ELF-1 (cell line): ENCODE measurements at regions not wholly inside any gene's neighbourhood (a gene's known extent, or its start where the extent isn't known, plus 50 kb on each side); places are given as distances from the start of the nearest gene placed in this dataset.

Experiments used
- DNase-seq: peaks from one replicate; pipeline ENCODE4 v3.0.0-alpha.2; 2016; ENCODE audit warnings: low read depth, low spot score

DNA sequence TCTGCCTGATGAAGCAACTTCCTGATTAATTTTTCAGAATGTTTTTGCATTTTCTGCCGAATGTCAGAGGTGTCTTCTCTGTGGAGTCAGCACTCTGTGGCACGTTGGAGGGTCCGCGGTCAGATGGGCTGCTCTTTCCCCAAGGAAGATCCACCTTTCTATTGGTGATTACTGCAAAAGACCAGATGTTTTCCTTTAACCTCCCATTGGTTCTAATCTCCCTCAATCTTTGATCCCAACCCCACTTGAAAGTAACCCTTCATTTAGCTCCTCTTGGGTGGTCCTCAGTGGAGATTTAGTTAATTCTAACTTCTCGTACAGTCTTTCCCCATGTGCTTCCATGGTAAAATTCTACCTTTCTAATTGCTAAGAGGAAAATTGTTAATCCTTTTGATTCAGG is 397.7 kb upstream of the DDHD1 start:
- no peak for DNase-seq

DNA sequence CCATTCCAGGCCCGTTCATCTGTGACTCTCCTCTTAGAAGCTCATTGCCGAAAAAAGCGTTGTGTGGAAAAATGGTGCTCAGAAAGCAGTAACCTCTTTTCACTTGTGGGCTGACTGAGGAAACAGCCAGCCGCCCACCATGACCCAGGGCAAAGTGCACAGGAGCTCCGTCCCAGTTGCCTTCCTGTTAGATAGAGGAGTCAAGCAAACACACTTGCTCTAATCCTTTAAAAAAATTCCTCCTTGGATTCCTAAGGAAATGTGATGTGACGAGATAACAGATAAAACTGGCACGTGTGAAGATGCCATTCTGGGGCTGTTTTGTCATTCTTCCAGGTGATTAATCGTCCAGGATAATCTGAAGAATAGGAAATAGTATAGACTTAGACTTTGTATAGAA is 396.8 kb upstream of the DDHD1 start:
- DNase-seq = no peak

DNA sequence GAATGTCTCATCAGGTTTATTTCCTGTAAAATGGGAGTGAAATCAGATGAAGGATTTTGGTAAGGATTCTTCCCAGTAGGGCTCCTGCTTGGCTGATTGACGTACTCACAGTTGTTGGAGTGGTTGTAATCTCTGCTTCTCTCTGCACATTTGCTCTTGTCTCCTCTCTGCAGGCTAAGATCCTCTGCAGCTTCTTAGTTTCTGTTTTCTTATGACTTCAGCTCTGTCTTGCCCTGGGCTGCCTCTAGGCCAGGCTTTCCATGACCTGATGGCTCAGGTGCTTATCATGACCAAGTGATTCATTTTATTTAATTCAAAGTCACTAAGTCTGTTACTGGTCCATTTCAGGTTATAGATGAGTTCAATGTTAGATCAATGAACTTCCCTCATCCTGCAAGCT is 394.5 kb upstream of the DDHD1 start:
- DNase-seq = no peak

DNA sequence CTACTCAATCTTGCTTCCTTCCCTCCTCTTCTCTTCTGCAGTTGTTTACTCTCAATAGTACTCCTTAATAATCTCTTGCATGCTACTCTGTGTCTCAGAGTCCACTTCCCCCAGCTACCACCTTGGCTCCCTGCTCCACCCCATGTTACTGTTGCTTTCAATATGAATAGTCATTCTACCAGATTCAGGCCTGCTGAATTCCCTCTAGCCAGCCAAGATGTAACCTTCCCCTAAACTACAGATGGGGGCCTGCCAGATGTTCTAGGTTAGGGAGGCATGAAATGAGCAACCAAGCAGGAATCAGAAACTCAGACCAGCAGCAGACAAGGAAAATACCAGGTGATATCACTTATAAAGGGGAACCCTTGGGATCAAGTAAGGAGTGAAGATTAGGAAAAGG is 392.1 kb upstream of the DDHD1 start:
- no peak for DNase-seq

DNA sequence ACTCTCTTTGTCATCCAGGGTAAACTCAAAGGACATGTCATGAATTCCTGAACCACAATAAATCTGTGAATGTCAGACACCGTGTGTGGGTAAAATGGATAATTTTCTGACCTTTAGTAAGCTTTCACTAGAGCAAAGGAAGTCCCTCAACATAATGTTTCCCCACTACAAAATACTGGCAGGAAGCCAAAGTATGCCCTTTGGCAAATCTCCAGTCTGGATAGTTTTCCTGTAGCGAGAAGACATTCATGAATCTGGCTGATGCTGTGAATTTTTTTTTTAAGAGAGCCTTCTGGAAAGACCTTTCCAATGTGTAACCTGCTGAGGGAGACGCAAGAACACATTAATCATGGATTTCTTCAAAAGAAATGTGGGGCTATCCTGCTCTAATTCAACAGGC is 389.6 kb upstream of the DDHD1 start:
- DNase-seq = no peak

DNA sequence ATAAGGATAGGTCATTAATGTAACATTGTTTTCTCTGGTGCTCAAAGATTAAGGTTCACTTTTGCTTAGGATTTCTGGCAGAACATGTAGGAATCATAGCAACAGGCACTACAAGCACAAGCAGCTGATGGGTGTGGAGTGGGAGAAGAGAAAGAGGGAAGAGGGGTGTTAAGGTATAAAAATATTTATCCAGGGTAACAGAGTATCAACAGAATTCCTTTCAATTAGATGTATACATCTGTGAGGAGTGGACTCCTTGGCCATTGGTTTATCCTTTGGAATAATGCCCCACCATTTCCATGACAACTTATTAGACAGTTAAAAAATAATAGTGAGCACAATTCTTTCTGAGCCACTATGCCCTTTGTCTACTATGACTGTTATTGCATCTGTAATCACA is 388.3 kb upstream of the DDHD1 start:
- DNase-seq = no peak

DNA sequence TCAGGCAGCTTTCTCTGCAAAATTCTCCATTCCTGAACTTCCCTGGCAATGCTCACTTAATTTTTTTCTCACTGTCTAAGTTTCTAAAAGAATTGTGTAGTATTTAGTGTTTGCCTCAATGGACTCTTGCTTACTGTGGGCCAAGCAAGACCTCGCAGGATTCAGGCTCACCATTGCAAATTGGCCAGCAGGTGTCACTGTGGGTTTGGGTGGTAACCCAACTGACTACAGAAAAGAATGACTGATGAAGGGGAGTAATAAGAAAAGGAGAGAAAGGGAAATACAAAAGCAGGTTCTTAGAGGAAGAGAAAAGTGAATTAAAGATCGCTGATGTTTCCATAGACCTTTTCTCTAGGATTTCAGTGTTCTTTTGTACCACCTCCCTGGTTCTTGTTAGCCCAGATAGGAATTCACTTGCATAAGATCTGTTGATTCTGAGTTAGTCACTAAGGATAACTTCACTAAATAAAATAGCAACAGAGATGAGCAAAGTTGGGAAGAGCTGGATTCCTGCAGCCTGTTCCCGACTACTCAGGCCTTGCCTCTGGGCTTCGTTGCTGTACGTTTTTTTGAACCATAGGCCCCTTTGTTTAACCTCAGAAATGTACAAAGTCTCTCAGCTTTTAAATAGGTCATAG is 386.5 kb upstream of the DDHD1 start:
- DNase-seq = peak; percentile 95

DNA sequence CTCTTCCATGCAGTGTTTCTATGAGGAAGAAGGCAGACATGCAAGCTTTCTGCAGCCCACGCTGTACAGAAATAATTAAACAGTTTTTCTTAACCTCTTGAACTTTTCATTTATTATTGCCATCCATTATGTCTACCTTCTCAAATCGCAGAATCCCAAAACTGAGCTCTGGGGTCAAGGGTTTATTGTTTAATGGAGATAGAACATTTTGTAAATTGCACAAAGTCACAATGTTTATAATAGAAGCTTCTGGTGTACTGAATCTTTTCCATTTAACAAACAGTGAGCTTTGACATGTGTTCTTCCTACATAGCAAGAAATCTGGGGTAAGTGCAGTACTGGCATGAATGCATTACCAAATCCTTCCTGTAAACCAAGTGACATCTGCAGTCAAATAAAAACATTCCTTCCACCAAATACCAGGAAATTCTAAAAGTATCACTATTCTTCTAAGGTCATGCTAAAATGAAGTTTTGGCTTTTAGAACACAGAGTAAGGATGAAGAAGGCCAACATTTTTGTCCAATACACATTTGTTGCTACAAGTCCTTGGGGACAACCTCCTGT is 385.3 kb upstream of the DDHD1 start:
- no peak for DNase-seq

DNA sequence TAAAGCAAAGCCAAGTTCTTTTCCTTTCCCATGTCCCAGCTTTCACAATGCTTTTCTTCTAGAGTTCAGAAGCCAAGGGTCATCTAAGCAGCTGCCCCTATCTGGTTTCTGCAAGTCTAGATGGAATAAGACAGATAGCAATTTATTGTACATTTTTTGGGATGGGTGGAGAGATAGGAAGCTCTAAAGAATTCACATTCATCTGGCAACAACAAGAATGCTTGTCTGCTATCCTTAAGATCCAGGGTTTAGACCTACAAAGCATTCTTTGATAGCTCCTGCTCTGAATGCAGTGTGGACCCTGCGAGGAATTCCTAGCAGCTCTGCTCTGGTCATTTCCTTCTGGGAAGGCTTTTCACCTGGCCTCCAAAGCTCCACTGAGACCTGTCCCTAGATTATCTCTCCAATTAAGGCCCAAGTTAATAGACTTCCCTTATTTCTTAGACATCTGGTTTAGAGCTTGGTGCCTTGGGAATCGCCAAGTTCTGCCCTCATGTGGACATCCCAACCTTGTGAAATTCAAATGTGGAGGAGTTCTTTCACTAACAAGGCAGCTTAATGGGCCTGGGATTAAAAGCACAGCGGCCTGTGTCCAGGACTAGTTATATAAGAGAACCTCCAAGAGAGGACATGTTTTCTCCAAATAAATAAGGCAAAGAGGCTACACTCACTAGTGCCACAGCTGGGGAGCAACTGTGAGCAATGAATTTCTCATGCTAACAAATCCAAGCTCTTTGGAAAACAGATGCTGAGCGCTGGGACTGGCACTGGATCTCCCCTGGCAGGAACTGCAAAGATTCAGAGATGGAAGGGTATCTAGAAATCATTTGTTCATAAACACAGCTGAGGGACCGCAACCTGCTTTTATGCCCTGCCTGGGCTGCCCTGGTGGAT is 384.5 kb upstream of the DDHD1 start:
- peak; percentile 43 for DNase-seq

DNA sequence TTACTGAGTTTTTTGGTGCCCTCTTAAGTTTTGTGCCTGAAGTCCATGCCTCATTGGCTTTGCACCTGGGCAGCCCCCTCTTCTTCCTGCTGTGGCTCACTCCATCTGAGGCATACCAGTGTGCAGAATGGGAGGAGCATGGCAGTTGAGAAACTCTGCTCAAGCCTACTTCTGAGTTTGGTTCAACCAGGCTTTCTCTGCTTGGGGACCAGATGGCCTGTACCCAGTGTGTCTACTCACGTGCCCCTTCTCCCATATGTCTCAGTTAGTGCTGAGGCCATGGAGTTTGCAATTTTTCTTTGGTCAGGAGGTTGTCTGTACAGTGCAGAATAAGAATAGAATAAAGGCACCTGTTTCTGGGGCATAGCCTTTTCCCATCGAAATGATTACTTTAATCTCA is 383.3 kb upstream of the DDHD1 start:
- no peak for DNase-seq

DNA sequence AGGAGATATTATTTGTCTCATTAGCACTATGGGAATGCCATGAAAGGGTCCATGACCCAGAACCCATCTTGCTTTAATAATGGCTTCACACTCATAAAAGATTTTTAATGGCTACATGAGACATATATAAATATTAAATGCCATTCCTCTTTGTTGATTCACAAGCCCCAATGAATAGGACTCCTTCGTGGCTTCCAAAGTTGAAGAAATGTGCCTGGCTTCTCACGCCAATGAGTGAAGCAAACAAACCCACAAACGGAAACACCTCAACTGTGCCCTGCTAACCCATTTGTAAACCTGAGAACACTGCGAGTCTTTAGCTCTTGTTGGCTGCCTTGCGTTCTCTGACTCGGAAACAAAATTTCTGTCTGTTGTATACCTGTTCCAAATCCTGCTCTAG is 381.7 kb upstream of the DDHD1 start:
- no peak for DNase-seq

DNA sequence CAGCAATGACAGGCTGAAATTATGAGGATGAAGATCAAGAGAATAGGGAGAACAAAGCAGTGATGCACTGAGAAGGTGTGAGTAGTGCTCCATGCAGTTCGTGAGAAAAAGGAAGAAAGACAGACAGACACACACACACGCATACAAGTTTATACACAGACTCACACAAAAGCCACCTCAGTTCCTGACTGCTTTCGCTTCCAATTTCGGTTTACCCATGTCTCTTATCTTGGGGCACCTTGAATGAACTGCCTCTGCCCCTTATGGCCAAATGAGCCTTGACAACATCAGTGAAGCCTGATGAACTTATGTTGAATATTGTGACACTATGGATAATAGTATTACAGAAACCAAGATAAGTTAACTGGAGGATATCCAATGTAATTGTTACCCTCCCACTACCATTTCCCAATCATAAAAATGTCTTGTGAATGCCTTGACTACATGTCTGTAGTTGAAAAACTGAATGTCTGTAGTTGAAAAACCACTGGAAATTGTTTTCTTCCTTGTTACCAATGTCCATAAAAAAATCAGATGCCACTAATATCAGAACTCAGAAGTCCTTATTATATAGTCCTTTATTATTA is 380.4 kb upstream of the DDHD1 start:
- DNase-seq = no peak

DNA sequence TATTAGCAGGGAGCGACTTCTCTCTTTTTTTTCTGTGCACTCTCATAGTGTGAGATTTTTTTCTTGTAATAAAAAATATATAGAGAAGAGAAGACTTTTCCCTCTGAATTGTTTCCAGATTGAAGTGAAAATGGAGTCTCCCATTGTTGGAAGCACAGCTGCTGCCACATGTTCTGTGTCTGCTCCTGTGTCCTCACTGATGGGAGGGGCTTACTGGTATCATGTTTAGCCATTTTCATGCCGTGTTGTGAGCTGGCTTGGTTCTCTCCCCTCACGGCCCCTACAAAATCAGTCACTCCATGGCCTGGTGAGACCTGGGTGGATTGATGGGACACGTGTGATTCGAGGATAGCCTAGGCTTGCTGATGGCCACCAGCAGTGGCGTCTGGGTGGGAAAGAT is 379.7 kb upstream of the DDHD1 start:
- no peak for DNase-seq

DNA sequence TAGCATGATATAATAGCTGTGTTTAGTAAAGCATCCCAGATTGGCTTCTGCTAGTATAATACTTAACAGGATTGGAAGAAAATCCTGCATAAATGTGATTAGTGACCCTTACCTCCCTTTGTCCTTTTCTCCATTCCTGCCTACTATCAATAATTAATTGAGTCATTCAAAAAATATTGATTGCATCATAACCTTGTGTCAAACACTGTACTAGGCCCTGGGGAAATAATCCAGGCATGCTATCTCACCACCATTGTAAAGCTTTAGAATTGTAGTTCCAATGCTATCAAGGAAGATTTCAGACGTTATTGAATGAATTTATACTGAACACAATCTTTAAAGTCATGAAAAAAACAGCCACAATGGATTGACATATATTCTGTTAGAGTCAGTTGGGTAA is 378.6 kb upstream of the DDHD1 start:
- DNase-seq = no peak

DNA sequence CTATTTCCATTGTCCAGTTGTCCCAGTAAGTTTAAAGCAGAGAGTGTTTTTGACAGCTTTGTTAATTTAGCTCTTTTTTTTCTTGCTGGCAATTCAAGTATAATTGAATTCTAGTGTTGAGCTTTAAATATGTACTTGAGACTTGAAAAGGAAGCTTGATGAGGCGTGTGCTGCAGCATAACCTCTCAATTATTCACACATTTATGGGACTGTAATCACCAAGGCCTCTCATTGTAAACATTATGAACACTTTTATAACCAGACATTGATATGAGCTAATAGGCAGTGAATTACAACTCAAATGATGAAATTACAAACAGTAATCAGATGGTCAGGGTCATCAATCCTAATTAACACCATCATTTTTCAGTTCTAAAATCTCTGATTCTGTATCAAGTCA is 378.0 kb upstream of the DDHD1 start:
- DNase-seq = no peak

DNA sequence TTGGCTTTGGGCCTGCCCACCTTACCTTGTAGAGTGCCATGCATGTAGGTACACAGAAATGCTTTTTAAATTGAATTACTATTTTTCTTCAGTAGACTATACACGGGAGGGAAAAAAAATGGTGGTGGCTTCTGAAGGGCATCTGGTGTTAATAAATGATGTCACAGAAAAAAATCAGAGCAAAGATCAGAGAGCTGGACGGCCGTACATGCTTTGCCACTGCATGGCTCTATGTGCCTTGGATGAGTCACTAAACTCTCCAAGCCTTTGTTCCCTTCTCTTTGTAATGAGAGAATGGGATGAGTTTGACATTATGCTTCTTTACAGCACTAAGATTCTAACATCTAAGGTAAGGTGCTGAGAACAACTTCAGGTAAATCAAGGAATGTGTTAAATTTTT is 376.4 kb upstream of the DDHD1 start:
- DNase-seq = no peak

DNA sequence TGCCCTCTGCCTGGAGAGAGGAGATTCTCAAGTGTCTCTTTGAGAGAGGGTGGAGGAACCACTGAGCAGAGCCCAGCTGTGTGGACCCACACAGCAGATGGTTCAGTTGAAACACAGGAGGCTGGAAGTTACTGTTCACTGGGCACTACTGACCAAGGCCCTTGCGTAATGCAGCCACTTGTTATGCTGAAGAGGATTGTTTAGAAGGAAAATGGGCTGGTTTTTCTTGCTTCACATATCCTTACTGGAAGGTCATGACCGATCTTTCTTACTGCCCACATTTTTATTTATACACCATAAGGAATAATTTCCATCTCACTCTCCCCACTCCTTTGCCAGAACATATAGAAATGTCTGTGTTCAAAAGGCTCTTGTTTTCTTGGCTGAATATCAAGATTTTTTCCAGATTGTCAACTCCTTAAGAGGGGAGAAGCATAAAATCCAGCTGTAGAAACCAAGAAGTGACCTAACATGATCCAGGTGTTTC is 375.1 kb upstream of the DDHD1 start:
- no peak for DNase-seq

DNA sequence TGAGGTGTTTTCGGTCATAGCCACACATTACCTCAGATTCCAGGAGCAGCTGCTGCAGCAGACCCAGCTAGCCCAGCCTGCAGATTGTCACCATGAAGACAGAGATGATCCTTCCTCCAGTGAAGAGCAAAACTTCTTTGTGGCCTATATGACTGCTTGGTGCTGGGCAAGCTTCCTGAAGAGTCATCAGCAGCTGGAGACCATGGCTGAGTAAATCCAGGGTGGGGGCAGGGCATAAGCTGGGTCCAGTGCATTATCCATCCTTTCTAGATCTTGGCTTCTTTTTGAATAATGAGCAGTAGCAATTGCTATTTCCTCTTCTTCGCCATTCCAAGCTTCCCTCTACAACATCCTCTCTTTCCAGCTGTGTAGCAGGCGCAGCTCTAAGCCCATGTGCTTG is 373.1 kb upstream of the DDHD1 start:
- no peak for DNase-seq

DNA sequence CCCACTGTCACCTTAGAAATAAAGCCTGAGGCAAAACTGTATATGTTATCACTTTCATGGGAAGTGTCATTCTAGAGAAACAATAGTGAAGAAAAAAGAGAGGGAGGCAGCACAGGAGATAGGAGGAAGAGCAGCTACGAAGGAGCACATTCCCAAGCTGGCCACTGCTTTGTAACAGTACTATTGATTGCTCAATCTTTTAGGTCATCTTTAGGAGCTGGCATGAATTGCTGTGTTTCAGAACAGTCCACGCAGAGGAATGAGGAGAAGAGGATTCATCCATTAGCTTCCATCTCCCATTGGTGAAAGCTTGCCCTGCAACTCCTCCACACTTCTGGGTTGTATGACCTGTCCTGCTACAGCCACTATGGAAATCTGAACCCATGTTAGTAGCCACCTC is 372.5 kb upstream of the DDHD1 start:
- DNase-seq = no peak

DNA sequence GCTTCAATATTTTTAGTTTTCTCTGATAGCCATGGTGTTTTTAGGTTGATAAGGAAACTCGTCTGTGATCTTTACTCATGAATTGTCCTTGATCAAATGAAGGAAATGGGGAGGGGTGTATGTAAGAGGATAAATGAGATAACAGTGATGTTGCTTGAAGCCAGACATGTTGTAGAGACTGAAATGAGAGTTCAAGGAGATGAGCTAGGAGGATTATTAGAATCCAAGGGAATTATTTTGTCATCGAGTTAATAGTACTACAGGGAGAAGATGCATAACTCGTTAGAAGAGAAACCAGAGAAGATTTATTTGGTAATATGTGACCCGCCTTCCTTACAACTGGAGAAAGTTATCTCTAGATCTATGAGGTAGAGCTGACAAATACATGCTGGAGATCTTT is 371.3 kb upstream of the DDHD1 start:
- DNase-seq = no peak

DNA sequence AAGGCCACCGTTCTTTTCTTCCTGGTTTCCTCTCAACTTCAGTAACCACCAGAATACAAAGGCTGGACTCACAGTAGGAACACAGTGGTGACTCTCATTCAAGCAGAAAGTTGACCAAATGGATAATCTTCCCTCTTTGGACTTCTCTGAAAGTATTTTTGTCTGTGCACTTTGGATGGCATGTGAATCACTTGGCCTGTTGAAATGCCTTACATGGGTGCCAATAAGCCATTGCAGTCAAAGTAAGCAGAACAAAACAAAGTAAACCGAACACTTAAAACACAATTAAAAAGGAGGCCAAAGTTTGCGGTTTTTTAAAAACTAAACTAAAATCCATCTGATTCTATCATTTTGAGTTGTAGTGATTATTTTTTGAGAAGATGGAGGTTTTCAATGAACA is 370.1 kb upstream of the DDHD1 start:
- DNase-seq = no peak

DNA sequence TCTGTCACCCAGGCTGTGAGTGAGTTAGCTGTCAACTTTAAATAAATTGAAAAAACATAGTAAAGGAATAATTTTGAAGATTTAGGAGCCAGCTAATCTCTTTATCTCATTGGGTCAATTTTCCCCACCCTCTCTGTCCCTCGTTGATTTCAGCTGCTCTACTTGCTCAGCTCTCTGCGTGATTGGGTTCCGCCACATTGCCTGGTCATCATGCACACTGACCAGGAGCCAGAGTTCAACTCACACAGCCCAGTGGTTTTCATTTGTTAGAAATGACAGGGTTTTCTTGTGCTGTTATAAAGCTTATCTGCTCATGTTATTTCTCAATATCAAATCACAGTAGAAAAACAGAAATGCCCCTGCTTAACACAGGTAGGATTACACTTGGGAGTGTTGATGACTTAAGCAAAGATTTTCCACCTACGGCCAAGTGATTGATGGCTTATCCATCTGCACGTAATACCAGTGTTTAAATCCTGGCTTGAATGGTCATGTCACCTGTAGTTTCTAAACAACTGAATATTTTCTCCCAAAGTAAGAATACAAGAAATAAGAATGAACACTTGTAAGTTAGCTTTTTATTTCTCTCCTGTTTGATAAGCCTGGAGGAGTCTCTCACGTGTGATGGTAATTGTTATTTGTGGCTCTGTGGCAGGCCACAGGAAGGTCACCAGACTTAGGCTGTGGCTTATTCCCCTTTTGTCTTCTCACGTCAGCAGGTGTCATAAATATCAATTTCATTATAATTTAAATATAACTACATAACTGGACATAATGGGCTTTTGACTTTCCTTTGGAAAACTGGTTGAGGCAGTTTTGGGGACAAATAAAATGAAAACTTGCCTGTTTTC is 367.2 kb upstream of the DDHD1 start:
- no peak for DNase-seq
